ENCODE measurements at regions not wholly inside any gene's neighbourhood (a gene's known extent, or its start where the extent isn't known, plus 50 kb on each side); places are given as distances from the start of the nearest gene placed in this dataset.

DNA sequence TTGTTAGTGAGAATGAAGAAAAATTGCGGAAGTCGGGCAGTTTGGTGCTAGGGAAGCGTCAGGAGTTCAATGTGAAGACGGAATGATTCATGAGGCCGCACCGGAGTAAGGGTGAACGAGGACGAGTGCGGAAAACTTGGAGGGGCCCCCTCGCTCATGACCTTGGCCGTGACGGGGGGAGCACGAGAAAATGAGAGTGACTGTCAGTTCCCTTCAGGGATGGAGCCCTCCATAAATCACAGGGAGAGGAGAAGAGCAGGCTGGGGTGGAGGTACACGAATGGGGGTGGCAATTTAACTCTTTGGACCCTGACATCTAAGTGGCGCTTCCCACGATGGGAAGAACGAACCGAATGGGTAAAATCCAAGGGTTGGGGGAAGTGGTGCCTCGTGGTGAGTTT is 486.4 kb downstream of the TSHZ3 start:
- FAIRE-seq (no peak), DNase-seq (ENCODE audit: low read depth in 1 of 2, low spot score in 1 of 2) (no peak), ATAC-seq (no peak)
- Histone ChIP-seq H3K9me3 (no peaks in the 10 kb centered on the region; the same call in 2 of the 3 replicates), H3K4me3 (no peak overlapping the region), H3K27ac (no peak overlapping the region), H3K4me2 (no peak overlapping the region), H3K4me1 (no peaks in the 10 kb centered on the region)
- ChIA-PET CTCF (no interaction called here), POLR2A (no interaction called here)
- TF ChIP-seq MAFK (IDR thresholded peaks at IDR 0.05; ENCODE audit: partially characterized antibody): no peak
- no peak for TF ChIP-seq EHMT2 (IDR thresholded peaks at IDR 0.05; ENCODE audit: low read depth)
- TF ChIP-seq NFE2L2 (conservative IDR thresholded peaks at IDR 0.05; ENCODE audit: low read length): no peak
- TF ChIP-seq HEYL (CRISPR knock-in tag; IDR thresholded peaks at IDR 0.05): no peak
- 19% methylated on average over 19 of the region's 19 CpGs for WGBS (ENCODE audit: missing lambda C conversion rate)

GRCh38 chr19:30861919-30862318 is 487.3 kb downstream of the TSHZ3 start:
- Histone ChIP-seq H3K4me1 (no peaks in the 10 kb centered on the region), H3K4me2 (no peak overlapping the region), H3K9me3 (no peaks in the 10 kb centered on the region; the same call in 2 of the 3 replicates), H3K4me3 (no peak overlapping the region), H3K27ac (no peak overlapping the region)
- ATAC-seq: no peak
- no peak for FAIRE-seq
- ChIA-PET POLR2A (no interaction called here), CTCF (no interaction called here)
- TF ChIP-seq CBX2 (IDR thresholded peaks at IDR 0.05; ENCODE audit: borderline replicate concordance, low read depth) (no peak), HOXB5 (CRISPR knock-in tag; IDR thresholded peaks at IDR 0.05) (no peak)
- TF ChIP-seq, protein P1, sequence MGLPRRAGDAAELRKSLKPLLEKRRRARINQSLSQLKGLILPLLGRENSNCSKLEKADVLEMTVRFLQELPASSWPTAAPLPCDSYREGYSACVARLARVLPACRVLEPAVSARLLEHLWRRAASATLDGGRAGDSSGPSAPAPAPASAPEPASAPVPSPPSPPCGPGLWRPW (IDR thresholded peaks at IDR 0.05): no peak
- TF ChIP-seq, protein P2, sequence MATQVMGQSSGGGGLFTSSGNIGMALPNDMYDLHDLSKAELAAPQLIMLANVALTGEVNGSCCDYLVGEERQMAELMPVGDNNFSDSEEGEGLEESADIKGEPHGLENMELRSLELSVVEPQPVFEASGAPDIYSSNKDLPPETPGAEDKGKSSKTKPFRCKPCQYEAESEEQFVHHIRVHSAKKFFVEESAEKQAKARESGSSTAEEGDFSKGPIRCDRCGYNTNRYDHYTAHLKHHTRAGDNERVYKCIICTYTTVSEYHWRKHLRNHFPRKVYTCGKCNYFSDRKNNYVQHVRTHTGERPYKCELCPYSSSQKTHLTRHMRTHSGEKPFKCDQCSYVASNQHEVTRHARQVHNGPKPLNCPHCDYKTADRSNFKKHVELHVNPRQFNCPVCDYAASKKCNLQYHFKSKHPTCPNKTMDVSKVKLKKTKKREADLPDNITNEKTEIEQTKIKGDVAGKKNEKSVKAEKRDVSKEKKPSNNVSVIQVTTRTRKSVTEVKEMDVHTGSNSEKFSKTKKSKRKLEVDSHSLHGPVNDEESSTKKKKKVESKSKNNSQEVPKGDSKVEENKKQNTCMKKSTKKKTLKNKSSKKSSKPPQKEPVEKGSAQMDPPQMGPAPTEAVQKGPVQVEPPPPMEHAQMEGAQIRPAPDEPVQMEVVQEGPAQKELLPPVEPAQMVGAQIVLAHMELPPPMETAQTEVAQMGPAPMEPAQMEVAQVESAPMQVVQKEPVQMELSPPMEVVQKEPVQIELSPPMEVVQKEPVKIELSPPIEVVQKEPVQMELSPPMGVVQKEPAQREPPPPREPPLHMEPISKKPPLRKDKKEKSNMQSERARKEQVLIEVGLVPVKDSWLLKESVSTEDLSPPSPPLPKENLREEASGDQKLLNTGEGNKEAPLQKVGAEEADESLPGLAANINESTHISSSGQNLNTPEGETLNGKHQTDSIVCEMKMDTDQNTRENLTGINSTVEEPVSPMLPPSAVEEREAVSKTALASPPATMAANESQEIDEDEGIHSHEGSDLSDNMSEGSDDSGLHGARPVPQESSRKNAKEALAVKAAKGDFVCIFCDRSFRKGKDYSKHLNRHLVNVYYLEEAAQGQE (IDR thresholded peaks at IDR 0.05): no peak
- DNase-seq (ENCODE audit: low read depth in 1 of 2, low spot score in 1 of 2): no peak
- 12% methylated on average over 5 of the region's 5 CpGs for WGBS (ENCODE audit: missing lambda C conversion rate)

DNA sequence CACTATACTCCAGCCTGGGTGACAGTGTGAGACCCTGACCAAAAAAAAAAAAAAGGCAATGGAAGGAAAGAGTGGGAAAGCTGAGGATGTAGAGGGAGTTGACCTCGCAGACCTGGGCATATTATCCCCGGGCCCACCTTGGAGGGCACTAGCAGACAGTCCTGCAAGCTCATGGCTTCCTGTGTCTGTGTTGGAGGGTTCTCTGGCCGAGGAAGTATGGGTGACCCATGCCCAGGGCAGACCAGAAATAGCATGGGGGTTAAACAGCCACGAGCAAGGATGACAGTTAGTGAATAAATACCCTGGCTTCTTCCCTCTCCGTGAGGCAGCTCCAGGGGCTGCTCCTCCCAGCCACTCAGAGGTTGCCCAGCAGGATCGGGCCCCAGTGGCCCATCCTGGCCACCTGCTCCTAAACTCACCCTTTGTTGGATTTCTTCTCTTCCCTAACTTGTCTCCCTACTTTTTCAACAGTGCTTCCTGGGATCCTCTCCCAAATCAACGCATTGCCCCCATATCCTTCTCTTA is 485.8 kb downstream of the ZNF536 start:
- POLR2A ChIA-PET: no interaction called here
- WGBS (ENCODE audit: missing lambda C conversion rate): 2% methylated on average over 7 of the region's 7 CpGs
- Histone ChIP-seq H3K27ac (no peak overlapping the region), H3K9me3 (no peaks in the 10 kb centered on the region; the same call in 2 of the 3 replicates), H3K4me1 (no peaks in the 10 kb centered on the region), H3K4me2 (no peak overlapping the region), H3K4me3 (no peak overlapping the region)
- CTCF ChIA-PET: interaction anchor here (0.9 kb wide), 1 partner anchor 15 kb away, joined by 3 read pairs; no protein-coding TSS in a partner anchor
- DNase-seq (ENCODE audit: low read depth in 1 of 2, low spot score in 1 of 2) (no peak), FAIRE-seq (no peak), ATAC-seq (no peak)
- TF ChIP-seq ZNF302 (CRISPR knock-in tag; IDR thresholded peaks at IDR 0.05) (no peak), MAFK (IDR thresholded peaks at IDR 0.05; ENCODE audit: partially characterized antibody) (no peak), FOSL2 (IDR thresholded peaks at IDR 0.05) (no peak), FOSL2 (CRISPR knock-in tag; IDR thresholded peaks at IDR 0.05) (no peak), CBX2 (IDR thresholded peaks at IDR 0.05; ENCODE audit: borderline replicate concordance, low read depth) (no peak), NPAS2 (CRISPR knock-in tag; IDR thresholded peaks at IDR 0.05; ENCODE audit: borderline replicate concordance) (no peak), RNF2 (IDR thresholded peaks at IDR 0.05; ENCODE audit: borderline replicate concordance, low read depth) (no peak), JUN (IDR thresholded peaks at IDR 0.05) (no peak), HEYL (CRISPR knock-in tag; IDR thresholded peaks at IDR 0.05) (no peak), NFE2L2 (conservative IDR thresholded peaks at IDR 0.05; ENCODE audit: low read length) (no peak)

GRCh38 chr19:30857388-30857787 is 485.2 kb downstream of the ZNF536 start:
- TF ChIP-seq MAFK (IDR thresholded peaks at IDR 0.05; ENCODE audit: partially characterized antibody) (no peak), NPAS2 (CRISPR knock-in tag; IDR thresholded peaks at IDR 0.05; ENCODE audit: borderline replicate concordance) (no peak), MYC (IDR thresholded peaks at IDR 0.05; ENCODE audit: borderline replicate concordance, low read length) (no peak), ZSCAN20 (CRISPR knock-in tag; IDR thresholded peaks at IDR 0.05) (no peak)

More at GRCh38 chr19:30857388-30857787, 485.2 kb downstream of the ZNF536 start:
- DNase-seq (ENCODE audit: low read depth in 1 of 2, low spot score in 1 of 2) (no peak), ATAC-seq (no peak), FAIRE-seq (no peak)
- Histone ChIP-seq H3K4me1 (no peaks in the 10 kb centered on the region), H3K27ac (no peak overlapping the region), H3K4me3 (no peak overlapping the region), H3K9me3 (no peaks in the 10 kb centered on the region; the same call in 2 of the 3 replicates), H3K4me2 (no peak overlapping the region)
- ChIA-PET POLR2A (no interaction called here), CTCF (interaction anchor here (0.9 kb wide), 1 partner anchor 15 kb away, joined by 3 read pairs; no protein-coding TSS in a partner anchor)
- 0% methylated on average over 6 of the region's 6 CpGs for WGBS (ENCODE audit: missing lambda C conversion rate)
